T-helper 1 cell (primary cell): ENCODE measurements at regions not wholly inside any gene's neighbourhood (a gene's known extent, or its start where the extent isn't known, plus 50 kb on each side); places are given as distances from the start of the nearest gene placed in this dataset.

Experiments used
- DNase-seq, 5 donors: peaks; one replicate each; pipeline ENCODE4 v3.0.0-alpha.2; 2012 to 2020

- no peak for DNase-seq
Observed at GRCh38 chr19:27780367-27781075, 1432.4 kb downstream of the UQCRFS1 start.

- no peak for DNase-seq
Observed at GRCh38 chr19:27779954-27780353, 1433.0 kb downstream of the UQCRFS1 start.

GRCh38 chr19:27777726-27778125 lies 1435.2 kb downstream of the UQCRFS1 start:
- DNase-seq: no peak

- DNase-seq: no peak
Observed at GRCh38 chr19:27777242-27777641, 1435.7 kb downstream of the UQCRFS1 start.

GRCh38 chr19:27776524-27776923 lies 1436.4 kb downstream of the UQCRFS1 start:
- DNase-seq: no peak

GRCh38 chr19:27776020-27776419 lies 1436.9 kb downstream of the UQCRFS1 start:
- DNase-seq: no peak

- DNase-seq: no peak
Observed at GRCh38 chr19:27775395-27775794, 1437.6 kb downstream of the UQCRFS1 start.

GRCh38 chr19:27774827-27775226 lies 1438.1 kb downstream of the UQCRFS1 start:
- no peak for DNase-seq

GRCh38 chr19:27774337-27774736 lies 1438.6 kb downstream of the UQCRFS1 start:
- no peak for DNase-seq

GRCh38 chr19:27773318-27774094 lies 1439.4 kb downstream of the UQCRFS1 start:
- no peak for DNase-seq

- no peak for DNase-seq
Observed at GRCh38 chr19:27772059-27772458, 1440.9 kb downstream of the UQCRFS1 start.

GRCh38 chr19:27770095-27770494 lies 1442.9 kb downstream of the UQCRFS1 start:
- DNase-seq: no peak

GRCh38 chr19:27767234-27767633 lies 1445.7 kb downstream of the UQCRFS1 start:
- no peak for DNase-seq

GRCh38 chr19:27765912-27766725 lies 1446.8 kb downstream of the UQCRFS1 start:
- DNase-seq: no peak

GRCh38 chr19:27765397-27765796 lies 1447.6 kb downstream of the UQCRFS1 start:
- no peak for DNase-seq

GRCh38 chr19:27764186-27764804 lies 1448.7 kb downstream of the UQCRFS1 start:
- no peak for DNase-seq

GRCh38 chr19:27762933-27763332 lies 1450.0 kb downstream of the UQCRFS1 start:
- DNase-seq: no peak

GRCh38 chr19:27759896-27760295 lies 1453.1 kb downstream of the UQCRFS1 start:
- DNase-seq: no peak

- no peak for DNase-seq
Observed at GRCh38 chr19:27758626-27759505, 1454.1 kb downstream of the UQCRFS1 start.

- no peak for DNase-seq
Observed at GRCh38 chr19:27754700-27755099, 1458.3 kb downstream of the UQCRFS1 start.

- DNase-seq: no peak
Observed at GRCh38 chr19:27753622-27754021, 1459.3 kb downstream of the UQCRFS1 start.
